Thoracic aorta (tissue), 2 donors: ENCODE measurements at regions not wholly inside any gene's neighbourhood (a gene's known extent, or its start where the extent isn't known, plus 50 kb on each side); places are given as distances from the start of the nearest gene placed in this dataset.

Source experiments
- ATAC-seq: fragments of 150-250 bp; one replicate; pipeline ENCODE4 v1.8.0; 2017; ENCODE audit warnings: low read depth; ENCODE audit not compliant: insufficient number of reproducible peaks, low FRiP score
- DNase-seq: peaks from one replicate; pipeline ENCODE4 v3.0.0-alpha.2; 2020; ENCODE audit warnings: low spot score
- H3K27ac ChIP-seq, 2 donors: fragments of 200-600 bp; sonication (generic); 1 replicate in 1 of 2; 2 replicates in 1 of 2; pipeline ENCODE4 v1.5.1; 2016; ENCODE audit warnings: mild to moderate bottlenecking in 2 of 2, moderate library complexity in 2 of 2
- H3K27me3 ChIP-seq: fragments of 200-600 bp; sonication (generic); replicated peaks from 2 replicates; pipeline ENCODE4 v1.6.0; 2016; ENCODE audit warnings: mild to moderate bottlenecking; ENCODE audit not compliant: insufficient read depth
- H3K36me3 ChIP-seq: fragments of 200-600 bp; sonication (generic); one replicate; pipeline ENCODE4 v1.5.1; 2016
- H3K4me1 ChIP-seq, 2 donors: fragments of 200-600 bp; sonication (generic); 1 replicate in 1 of 2; 2 replicates in 1 of 2; pipeline versions ENCODE4 v1.5.1 to v1.6.0; 2016; ENCODE audit warnings: low read depth in 2 of 2, mild to moderate bottlenecking in 1 of 2; ENCODE audit not compliant: control insufficient read depth in 1 of 2
- H3K4me3 ChIP-seq: fragments of 200-600 bp; sonication (generic); 2 replicates; pipeline ENCODE4 v1.5.1; 2016; ENCODE audit warnings: mild to moderate bottlenecking
- H3K9me3 ChIP-seq: fragments of 200-600 bp; sonication (generic); 2 replicates; pipeline ENCODE4 v1.5.1; 2016
- CTCF ChIP-seq: fragments of 200-600 bp; sonication (generic); IDR thresholded peaks from one replicate; pipeline ENCODE4 v1.5.1; 2019; ENCODE audit warnings: antibody characterized with exemption

- Histone ChIP-seq H3K4me3 (no peak overlapping the region), H3K4me1 (no peaks in the 10 kb centered on the region), H3K27me3 (no peaks in the 10 kb centered on the region), H3K36me3 (no peaks in the 10 kb centered on the region), H3K9me3 (no peaks in the 10 kb centered on the region), H3K27ac (no peak overlapping the region)
- DNase-seq: no peak
- no peak for TF ChIP-seq CTCF
- ATAC-seq: no peak
Measured at GRCh38 chr7:42461537-42461936, 224.5 kb upstream of the GLI3 start.

GRCh38 chr7:42460933-42461332 lies 223.9 kb upstream of the GLI3 start:
- no peak overlapping the region for H3K27ac ChIP-seq
- H3K27me3 ChIP-seq: no peaks in the 10 kb centered on the region
- DNase-seq: no peak
- no peaks in the 10 kb centered on the region for H3K4me1 ChIP-seq
- no peak overlapping the region for H3K4me3 ChIP-seq
- no peak for ATAC-seq
- H3K9me3 ChIP-seq: no peaks in the 10 kb centered on the region
- TF ChIP-seq CTCF: no peak
- H3K36me3 ChIP-seq: no peaks in the 10 kb centered on the region

- no peaks in the 10 kb centered on the region for H3K27me3 ChIP-seq
- no peaks in the 10 kb centered on the region for H3K9me3 ChIP-seq
- no peak overlapping the region for H3K4me3 ChIP-seq
- TF ChIP-seq CTCF: no peak
- no peaks in the 10 kb centered on the region for H3K36me3 ChIP-seq
- no peak overlapping the region for H3K27ac ChIP-seq
- DNase-seq: no peak
- no peaks in the 10 kb centered on the region for H3K4me1 ChIP-seq
- ATAC-seq: no peak
Measured at GRCh38 chr7:42460148-42460547, 223.1 kb upstream of the GLI3 start.

- Histone ChIP-seq H3K4me3 (no peak overlapping the region), H3K4me1 (no peaks in the 10 kb centered on the region), H3K36me3 (no peaks in the 10 kb centered on the region), H3K27me3 (no peaks in the 10 kb centered on the region), H3K9me3 (no peaks in the 10 kb centered on the region), H3K27ac (no peak overlapping the region)
- DNase-seq: no peak
- no peak for TF ChIP-seq CTCF
- ATAC-seq: no peak
Measured at GRCh38 chr7:42457663-42458062, 220.7 kb upstream of the GLI3 start.

- no peak for DNase-seq
- ATAC-seq: no peak
- no peaks in the 10 kb centered on the region for H3K36me3 ChIP-seq
- H3K4me1 ChIP-seq: no peaks in the 10 kb centered on the region
- no peaks in the 10 kb centered on the region for H3K27me3 ChIP-seq
- no peak overlapping the region for H3K4me3 ChIP-seq
- H3K27ac ChIP-seq: no peak overlapping the region
- no peak for TF ChIP-seq CTCF
- H3K9me3 ChIP-seq: no peaks in the 10 kb centered on the region
Measured at GRCh38 chr7:42456756-42457276, 219.8 kb upstream of the GLI3 start.
